ENCODE measurements at regions not wholly inside any gene's neighbourhood (a gene's known extent, or its start where the extent isn't known, plus 50 kb on each side); places are given as distances from the start of the nearest gene placed in this dataset.

GRCh38 chr2:201538025-201538424 is 86.5 kb downstream of the STRADB start:
- TF ChIP-seq CTCF (conservative IDR thresholded peaks at IDR 0.05; ENCODE audit: low read depth, low read length): no peak
- no peak for TF ChIP-seq EZH2 (IDR thresholded peaks at IDR 0.05; ENCODE audit: low read length, unreplicated experiment)
- TF ChIP-seq EZH2phosphoT487 (IDR thresholded peaks at IDR 0.05; ENCODE audit: borderline replicate concordance, low read length): no peak

Data from PC-3 (cell line).